GM12891 (cell line): ENCODE measurements at regions not wholly inside any gene's neighbourhood (a gene's known extent, or its start where the extent isn't known, plus 50 kb on each side); places are given as distances from the start of the nearest gene placed in this dataset.

Experiments used
- PAX5 ChIP-seq: IDR thresholded peaks from 2 replicates; pipeline ENCODE4 v1.6.1; 2011; ENCODE audit warnings: low read length, moderate library complexity, mild to moderate bottlenecking; ENCODE audit not compliant: insufficient read depth, severe bottlenecking
- POLR2A ChIP-seq: IDR thresholded peaks from 2 replicates; pipeline ENCODE4 v1.6.1; 2011; ENCODE audit warnings: low read depth, low read length, control low read depth
- POLR2AphosphoS5 ChIP-seq: IDR thresholded peaks from 2 replicates; pipeline ENCODE4 v1.6.1; 2011; ENCODE audit warnings: low read depth, low read length, control low read depth
- POU2F2 ChIP-seq: IDR thresholded peaks from 2 replicates; pipeline ENCODE4 v1.6.1; 2011; ENCODE audit warnings: low read depth, mild to moderate bottlenecking, control low read depth, low read length, moderate library complexity
- SPI1 ChIP-seq: IDR thresholded peaks from 2 replicates; pipeline ENCODE4 v1.6.1; 2011; ENCODE audit warnings: low read depth, low read length, control low read depth
- TAF1 ChIP-seq: IDR thresholded peaks from 2 replicates; pipeline ENCODE4 v1.6.1; 2011; ENCODE audit warnings: low read depth, low read length, control low read depth

DNA sequence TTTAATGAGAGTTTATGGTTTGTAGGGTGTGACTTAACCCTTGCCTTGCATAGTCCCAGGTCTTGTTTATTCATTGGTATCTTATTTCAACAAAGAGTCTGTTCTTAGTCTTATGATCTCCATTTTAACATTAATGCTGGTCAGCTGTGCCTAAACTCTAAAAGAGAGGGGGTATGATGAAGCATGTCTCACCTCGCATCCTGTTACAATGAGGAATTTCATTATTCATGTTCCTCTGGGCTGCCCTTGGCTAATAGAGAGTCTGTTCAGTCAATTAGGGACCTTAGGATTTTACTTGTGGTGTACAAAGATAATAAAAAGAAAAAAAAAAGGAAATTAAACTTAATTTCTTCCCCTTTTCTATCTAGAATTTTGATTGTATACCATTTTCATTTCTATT is 831.9 kb upstream of the CDH2 start:
- TF ChIP-seq POLR2A (no peak), SPI1 (no peak), POLR2AphosphoS5 (no peak), POU2F2 (no peak), TAF1 (no peak), PAX5 (no peak)
